AG20443 (cell line): ENCODE measurements at regions not wholly inside any gene's neighbourhood (a gene's known extent, or its start where the extent isn't known, plus 50 kb on each side); places are given as distances from the start of the nearest gene placed in this dataset.

Experiments used
- DNase-seq: peaks from one replicate; pipeline ENCODE4 v3.0.0; 2012; ENCODE audit warnings: low spot score, mixed read lengths

GRCh38 chr2:60603533-60604190 lies 50.2 kb upstream of the BCL11A start:
- DNase-seq = no peak

- no peak for DNase-seq
Observed at GRCh38 chr2:60604486-60605064, 51.1 kb upstream of the BCL11A start.

GRCh38 chr2:60605866-60606265 lies 52.4 kb upstream of the BCL11A start:
- no peak for DNase-seq

GRCh38 chr2:60608679-60609078 lies 55.2 kb upstream of the BCL11A start:
- no peak for DNase-seq

GRCh38 chr2:60612033-60612432 lies 58.6 kb upstream of the BCL11A start:
- no peak for DNase-seq

GRCh38 chr2:60614319-60614718 lies 60.9 kb upstream of the BCL11A start:
- no peak for DNase-seq

GRCh38 chr2:60621688-60622429 lies 68.4 kb upstream of the BCL11A start:
- no peak for DNase-seq

- no peak for DNase-seq
Observed at GRCh38 chr2:60623040-60623439, 69.6 kb upstream of the BCL11A start.

- DNase-seq = no peak
Observed at GRCh38 chr2:60627412-60627811, 74.0 kb upstream of the BCL11A start.

GRCh38 chr2:60628026-60628425 lies 74.6 kb upstream of the BCL11A start:
- no peak for DNase-seq

GRCh38 chr2:60628615-60629304 lies 75.3 kb upstream of the BCL11A start:
- DNase-seq = no peak

GRCh38 chr2:60629305-60629662 lies 75.8 kb upstream of the BCL11A start:
- no peak for DNase-seq

- no peak for DNase-seq
Observed at GRCh38 chr2:60629801-60630385, 76.4 kb upstream of the BCL11A start.

GRCh38 chr2:60633615-60634014 lies 80.2 kb upstream of the BCL11A start:
- no peak for DNase-seq

GRCh38 chr2:60634438-60634837 lies 81.0 kb upstream of the BCL11A start:
- DNase-seq = no peak

GRCh38 chr2:60641811-60642788 lies 88.6 kb upstream of the BCL11A start:
- DNase-seq = peak; percentile 51

- no peak for DNase-seq
Observed at GRCh38 chr2:60643747-60644146, 90.3 kb upstream of the BCL11A start.

- no peak for DNase-seq
Observed at GRCh38 chr2:60644951-60645350, 91.5 kb upstream of the BCL11A start.

- DNase-seq = no peak
Observed at GRCh38 chr2:60648191-60648590, 94.7 kb upstream of the BCL11A start.

- DNase-seq = no peak
Observed at GRCh38 chr2:60649721-60650120, 96.3 kb upstream of the BCL11A start.

- no peak for DNase-seq
Observed at GRCh38 chr2:60652832-60653340, 99.4 kb upstream of the BCL11A start.
